NCI-H146 treated with DMSO at 0.1 percent for 48 hours (cell line): ENCODE measurements at regions not wholly inside any gene's neighbourhood (a gene's known extent, or its start where the extent isn't known, plus 50 kb on each side); places are given as distances from the start of the nearest gene placed in this dataset.
"Not testable (repeated sequence)": the region's sequence is repeated elsewhere in the genome, so short reads cannot be mapped to it uniquely, and the experiment has no call there.

Experiments used
- DNase-seq: peaks from one replicate; lab custom pipeline; 2025; ENCODE audit not compliant: unreplicated experiment; lab: John Stamatoyannopoulos, UW

DNA sequence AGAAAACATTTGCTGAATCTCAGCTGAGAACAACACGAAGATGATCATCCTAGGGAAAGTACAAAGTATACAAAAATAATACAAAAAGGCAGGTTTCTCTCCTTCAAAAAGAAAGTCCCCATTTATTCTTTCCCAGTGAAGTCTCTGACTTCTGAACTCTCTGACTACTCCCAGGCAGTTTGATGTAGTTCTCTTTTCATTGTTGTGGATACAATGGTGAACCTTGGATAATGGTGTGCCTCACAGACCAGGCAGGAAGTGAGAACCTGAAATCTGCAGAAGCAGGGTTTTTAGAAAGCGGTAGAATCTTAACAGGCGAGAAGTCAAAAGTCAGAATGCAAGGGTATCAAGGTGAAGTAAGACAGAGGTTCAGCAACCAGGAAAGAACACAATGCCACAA lies 150.8 kb upstream of the NRP1 start:
- DNase-seq: no peak

DNA sequence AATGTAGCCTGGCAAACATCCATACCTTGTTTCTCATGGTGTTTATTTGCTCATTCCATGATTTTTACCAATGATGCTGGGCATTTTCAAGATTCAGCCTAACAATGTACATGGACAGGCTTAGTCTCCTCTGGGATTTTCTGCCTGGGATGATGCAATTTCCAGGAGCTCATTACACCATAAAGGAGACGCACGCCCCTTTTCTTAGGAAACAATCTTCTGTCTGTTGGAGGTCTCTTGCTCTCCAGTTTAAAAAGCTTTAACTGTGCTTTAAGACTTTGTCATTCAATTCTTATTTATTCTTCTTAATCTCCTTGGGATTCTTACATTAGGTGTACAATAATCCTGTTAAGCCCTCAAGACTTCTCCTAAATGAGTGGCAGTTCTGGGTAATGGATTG lies 150.3 kb upstream of the NRP1 start:
- no peak for DNase-seq

DNA sequence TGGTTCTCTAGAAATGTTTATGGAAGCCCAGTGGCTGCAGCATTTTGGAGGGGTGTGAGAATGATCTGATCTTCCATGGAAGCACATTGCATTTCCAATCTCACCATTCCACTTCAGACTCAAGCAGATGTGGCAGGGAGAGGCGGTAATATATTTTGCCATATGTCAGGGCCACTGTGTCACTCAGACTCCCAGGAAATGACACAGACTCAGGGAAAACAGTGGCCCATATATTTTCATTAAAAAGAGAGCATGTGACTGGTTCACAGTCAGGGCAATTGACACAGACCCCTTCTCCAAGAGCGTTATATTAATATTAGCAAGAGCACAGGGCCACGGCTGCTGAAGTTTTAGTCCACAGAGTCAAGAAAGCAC lies 149.3 kb upstream of the NRP1 start:
- DNase-seq: no peak

DNA sequence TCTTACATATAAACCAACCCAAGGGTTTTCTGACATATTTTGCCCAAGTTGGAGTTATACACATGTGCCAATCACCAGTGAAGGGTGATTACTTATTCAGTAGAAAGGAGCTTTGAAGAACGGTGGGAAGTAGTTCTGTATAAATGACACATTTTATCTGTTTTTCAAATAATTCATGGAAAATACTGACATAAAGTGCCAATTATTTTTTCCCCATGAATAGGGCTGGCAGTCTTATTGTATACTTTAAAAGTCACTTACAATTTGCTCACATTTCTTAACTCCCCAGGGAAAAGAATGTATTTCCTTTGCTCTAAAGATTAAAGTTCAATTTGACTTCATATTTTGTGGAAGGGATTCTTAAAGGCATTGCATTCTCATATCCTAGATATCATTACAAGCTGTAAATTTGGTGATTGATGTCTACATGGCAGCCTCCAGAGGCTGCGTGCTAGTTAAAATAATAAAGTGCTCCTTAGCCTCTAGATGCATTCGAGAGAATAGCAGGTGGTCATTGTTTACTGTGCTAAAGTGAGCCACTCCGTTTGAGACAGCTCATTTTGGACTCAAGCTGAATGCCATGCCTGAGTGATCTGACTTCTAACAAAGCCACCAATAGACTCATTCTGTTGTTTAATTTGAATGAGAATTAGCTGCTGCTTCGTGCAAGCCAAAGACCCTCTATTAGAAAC lies 148.8 kb upstream of the NRP1 start:
- DNase-seq: peak; percentile 43

DNA sequence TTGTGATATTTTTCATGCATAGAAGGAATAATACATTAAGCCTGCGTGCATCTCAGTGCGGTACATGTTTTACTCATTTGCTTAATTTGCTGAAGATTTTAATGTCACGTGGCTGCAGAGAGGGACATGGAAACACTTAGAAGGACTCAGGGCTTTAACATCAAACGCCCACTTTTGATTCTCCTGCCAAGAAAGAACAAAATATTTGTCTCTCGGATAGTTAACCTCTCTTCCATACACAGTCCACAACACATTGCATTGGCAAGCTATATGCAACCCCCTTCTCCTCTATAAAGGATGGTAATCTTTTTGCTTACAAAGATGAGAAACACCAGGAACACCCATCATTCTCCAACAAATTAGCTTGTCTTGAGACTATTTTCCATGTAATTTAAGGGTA lies 148.0 kb upstream of the NRP1 start:
- no peak for DNase-seq

DNA sequence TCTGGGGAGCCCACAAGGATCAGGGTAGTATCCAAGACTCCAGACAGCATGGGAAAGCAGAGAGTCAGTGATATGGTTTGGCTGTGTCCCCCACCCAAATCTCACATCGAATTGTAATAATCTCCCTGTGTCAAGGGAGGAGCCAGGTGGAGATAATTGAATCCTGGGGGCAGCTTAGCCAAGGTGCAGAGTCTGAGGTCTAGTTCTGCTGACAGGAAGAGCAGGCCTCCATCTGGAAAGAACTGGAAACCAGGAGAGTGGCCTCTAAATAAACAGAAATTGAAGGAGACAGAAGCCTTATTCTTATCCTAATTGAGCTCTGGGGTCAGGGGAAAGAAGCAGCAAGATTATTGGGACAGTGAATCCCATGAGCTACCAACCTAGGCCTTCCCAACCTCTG lies 146.7 kb upstream of the NRP1 start:
- no peak for DNase-seq

DNA sequence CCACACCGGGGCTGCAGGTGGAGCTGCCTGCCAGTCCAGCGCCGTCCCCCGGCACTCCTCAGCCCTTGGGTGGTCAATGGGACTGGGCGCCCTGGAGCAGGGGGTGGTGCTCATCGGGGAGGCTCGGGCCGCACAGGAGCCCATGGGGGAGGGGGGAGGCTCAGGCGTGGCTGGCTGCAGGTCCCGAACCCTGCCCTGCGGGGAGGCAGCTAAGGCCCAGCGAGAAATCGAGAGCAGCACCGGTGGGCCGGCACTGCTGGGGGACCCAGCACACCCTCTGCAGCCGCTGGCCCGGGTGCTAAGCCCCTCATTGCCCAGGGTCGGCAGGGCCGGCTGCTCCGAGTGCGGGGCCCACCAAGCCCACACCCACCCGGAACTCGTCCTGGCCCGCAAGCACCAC lies 145.9 kb upstream of the NRP1 start:
- not testable (repeated sequence) for DNase-seq

DNA sequence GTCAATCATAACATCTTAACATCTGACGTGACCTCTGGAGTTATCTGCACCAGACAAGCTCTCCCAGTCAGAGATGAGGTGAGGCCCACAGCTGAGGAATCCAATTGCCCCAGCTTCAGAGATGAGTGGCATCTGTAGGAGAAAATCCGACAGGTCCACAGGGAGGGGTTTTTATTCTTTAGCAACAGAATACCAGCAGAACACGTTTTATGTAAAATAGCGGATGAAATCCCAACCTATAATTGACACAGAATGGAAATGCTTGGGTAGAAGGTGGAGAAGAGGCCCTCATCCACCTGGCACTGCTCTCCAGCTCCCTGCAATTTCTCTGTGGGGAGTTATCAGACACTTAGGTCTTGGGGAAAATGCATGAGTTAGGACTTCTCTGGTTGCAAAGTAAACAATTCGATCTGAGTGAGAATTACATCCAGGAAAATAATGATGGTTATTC lies 144.2 kb upstream of the NRP1 start:
- peak; percentile 81 for DNase-seq

DNA sequence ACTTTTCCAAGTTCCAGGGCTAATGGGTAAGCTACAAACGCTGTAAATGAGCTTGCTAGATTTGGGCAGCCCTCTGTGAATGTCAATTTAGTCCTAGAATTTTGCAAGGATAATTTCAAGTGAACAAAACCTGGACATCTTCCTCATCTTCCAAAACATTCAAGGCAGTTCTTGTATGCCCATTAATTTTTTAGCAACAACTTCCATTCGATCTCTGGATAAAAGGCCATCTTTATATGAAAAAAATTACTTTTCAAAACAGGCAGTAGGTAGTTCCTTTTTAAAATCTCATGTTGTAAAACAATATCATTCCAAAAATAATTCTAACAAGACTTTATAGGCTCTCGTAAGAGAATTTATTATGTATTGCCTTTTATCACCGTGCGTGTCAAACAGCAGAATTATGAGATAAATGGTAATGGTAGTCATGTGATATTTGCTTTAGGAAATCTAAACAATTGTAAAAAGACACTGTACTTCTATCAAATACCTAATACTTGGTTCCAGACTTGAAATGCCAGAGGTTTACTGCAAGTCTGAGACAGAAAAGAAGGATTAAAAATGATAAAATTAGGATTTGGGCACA lies 143.7 kb upstream of the NRP1 start:
- no peak for DNase-seq

DNA sequence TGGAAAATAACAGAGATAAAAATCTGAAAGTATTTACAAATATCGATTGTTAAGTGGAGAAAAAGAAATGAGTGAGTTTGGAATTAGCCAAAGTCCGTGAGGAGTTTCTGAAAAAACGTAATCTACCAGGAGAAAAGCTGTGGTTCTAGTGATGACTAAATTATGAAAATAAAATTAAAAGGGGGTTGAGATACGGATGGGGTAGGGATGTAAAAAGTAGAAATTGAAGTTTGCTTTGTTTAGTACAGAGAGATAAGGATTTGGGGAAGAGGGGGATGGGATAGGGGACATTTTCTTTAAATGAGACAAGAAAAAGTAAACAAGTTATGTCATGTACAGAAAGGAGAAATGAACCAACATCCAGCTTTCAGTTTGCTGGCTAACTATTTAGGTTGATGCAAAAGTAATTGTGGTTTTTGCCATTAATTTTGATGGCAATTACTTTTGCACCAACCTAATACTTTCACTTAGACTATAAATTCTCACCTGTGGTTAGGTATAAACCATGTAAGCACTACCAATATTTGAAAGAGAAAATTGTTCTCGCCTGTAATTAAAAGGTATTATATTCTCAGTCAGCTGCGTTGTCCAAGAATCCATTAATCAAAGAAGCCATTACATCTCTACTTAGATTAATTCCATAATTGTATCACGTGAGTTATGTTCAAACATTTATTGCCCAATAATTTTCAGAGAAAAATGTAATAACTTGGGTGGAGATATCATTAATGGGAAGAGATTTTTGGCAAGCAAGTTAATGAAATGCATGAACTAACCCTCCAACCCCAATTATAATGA lies 143.0 kb upstream of the NRP1 start:
- DNase-seq: peak; percentile 2

DNA sequence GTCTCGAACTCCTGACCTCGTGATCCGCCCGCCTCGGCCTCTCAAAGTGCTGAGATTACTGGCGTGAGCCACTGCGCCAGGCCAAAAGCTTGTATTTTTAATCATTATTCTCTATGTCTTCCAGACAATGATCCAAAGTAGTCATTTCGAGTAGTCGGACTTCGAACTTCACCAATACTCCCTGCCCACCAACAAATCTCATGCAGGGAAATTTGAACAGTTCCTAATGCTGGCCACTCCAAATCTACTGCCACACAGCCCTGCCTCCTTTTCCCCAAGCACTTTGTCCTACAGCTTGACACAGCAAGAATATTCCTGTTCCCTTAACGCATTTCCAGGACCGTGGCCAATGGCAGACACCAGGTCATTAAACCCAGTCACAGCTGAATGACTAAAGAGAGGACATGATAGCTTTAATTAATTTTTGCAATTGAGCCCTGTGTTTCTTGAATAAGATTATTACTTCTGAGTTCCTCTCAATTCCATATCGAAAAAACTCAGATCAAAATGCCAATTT lies 142.3 kb upstream of the NRP1 start:
- no peak for DNase-seq

DNA sequence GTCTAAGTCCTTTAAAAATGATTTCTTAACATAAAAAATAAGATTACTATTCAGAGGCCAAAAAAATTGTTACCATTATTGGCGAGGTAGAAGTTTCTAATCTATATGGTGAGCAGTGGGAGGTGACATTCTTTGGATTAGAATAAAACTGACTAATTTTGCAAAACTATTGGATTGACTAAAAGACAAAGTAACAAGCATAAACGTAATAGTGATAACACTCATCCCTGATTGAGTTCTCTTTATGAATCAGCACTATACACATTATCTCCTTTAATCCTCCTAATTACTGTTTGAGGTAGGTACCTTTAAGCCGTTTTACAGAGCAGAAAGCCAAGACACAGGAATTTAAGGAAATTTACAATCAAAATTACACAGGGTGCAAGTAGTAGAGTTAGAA lies 139.2 kb upstream of the NRP1 start:
- no peak for DNase-seq

DNA sequence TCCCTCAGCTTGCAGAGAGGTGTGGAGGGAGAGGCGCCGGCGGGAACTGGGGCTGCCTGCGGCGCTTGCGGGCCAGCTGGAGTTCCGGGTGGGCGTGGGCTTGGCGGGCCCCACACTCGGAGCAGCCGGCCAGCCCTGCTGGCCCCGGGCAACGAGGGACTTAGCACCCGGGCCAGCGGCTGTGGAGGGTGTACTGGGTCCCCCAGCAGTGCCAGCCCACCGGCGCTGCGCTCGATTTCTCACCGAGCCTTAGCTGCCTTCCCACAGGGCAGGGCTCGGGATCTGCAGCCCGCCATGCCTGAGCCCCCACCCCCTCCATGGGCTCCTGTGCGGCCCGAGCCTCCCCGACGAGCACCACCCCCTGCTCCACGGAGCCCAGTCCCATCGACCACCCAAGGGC lies 133.5 kb upstream of the NRP1 start:
- DNase-seq: not testable (repeated sequence)

DNA sequence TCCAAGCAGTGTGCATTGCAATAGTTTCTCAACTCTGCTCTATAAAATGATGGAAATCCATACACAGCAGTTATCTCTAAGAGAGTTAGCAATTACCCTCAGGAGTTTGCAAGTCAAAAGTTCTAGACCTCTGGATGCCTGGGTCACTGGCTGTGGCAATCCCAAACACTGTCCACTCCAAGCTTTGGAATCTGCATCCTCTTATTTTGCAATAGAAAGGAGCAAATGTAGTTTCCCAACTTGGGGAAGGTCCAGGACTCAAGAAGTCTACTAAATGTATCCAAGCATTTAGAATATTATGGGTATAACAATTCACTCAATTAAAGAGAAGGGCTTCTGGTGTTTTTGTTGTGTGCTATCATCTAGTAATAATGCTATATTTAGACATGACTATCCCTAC lies 131.3 kb upstream of the NRP1 start:
- DNase-seq: no peak

DNA sequence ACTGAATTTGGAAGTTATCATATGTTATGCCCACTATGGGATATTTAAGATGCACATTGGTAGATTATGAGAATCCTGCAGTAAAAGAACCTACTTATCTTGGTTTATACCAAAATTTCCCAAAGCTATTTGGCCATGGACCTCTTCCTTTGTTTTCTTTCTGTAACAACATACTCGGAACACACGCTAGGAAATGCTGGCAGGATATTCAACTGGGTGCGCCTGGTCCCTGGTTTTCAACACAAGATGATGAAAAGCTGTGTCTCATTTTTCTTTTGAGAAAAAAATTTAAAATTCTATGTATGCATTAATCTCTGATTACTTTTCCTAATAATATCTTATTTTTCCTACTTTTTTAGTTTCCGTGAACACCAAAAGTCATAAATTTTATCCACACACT lies 128.5 kb upstream of the NRP1 start:
- no peak for DNase-seq

DNA sequence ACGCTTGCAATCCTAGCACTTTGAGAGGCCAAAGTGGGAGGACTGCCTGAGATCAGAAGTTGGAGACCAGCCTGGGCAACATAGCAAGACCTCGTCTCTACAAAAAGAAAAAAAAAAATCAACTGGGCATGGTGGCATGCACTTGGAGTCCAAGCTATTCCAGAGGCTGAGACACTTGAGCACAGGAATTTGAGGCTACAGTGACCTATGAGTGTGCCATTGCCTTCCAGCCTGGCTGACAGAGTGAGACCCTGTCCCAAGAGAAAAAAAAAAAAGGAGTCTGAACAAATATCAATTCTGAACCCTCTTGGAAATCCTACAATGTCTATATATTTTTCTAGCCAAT lies 126.8 kb upstream of the NRP1 start:
- no peak for DNase-seq

DNA sequence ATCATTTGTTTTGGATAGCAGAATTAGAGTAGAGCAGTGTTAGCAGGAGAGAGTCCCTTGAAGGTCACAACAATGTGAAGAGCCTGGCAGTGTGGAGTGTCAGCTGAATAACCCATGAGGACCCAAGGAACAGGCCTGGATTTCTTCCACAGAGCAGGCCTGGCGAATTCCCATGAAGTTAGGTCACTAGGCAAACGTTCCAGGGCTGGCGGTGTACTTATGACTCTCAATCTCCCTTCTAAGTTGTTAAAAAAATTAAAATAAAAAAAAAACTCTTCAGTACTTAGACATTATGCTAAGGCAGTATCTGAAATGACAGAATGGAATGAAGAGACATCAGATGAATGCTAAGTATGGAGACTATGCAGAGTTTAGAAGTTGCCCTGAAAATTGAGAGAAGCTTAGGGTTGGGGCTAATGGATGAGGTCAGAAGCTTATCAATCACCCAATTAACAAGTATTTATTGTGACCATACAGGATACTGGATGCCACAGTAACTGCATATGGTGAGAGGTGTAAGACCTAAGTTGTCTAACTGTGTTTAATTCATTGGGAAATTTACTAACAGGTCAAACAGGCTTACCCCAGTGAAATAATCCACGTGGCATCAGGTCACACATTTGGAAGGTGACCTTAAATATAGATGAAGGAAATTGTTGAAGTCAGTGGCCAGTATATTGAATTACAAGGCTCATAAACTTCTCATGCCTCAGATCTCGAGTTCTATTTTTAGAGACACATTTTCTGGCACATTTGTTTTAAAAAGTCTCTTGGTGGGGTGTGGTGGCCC lies 126.2 kb upstream of the NRP1 start:
- DNase-seq: no peak

DNA sequence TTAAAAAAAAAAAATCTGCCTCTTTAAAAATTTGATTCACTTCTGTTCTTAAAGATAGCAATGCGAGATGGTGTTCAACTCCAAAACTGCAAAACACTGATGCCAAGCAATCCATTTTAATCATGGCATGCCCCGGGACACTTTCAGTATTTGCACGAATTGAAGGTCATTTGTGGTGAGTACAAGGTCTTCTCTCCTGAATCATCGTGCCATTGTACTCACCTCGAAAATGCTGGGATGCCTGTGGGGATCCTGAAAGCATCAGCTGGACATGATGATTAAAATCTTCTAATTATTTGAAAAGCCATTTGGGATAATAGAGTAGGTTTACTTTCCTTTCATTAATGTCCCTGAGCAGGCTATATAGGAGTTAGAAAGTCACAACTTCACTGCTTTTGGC lies 125.1 kb upstream of the NRP1 start:
- peak; percentile 67 for DNase-seq

DNA sequence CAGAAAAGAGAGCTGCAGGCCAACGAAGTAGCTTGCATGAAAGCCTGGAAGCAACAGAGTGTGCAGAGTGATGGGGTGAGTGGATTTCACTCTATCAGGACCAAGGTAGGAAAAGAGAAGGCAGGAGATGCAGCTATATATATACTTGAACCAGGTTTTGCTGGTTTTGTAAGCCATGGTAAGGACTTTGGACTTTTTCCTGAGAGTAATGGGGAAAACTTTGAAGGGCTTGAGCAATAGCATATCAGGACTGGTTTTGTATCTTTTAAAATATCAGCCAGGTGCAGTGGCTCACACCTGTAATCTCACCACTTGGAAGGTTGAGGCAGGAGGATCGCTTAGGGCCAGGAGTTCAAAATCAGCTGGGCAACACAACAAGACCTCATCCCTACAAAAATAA lies 120.6 kb upstream of the NRP1 start:
- DNase-seq: no peak

DNA sequence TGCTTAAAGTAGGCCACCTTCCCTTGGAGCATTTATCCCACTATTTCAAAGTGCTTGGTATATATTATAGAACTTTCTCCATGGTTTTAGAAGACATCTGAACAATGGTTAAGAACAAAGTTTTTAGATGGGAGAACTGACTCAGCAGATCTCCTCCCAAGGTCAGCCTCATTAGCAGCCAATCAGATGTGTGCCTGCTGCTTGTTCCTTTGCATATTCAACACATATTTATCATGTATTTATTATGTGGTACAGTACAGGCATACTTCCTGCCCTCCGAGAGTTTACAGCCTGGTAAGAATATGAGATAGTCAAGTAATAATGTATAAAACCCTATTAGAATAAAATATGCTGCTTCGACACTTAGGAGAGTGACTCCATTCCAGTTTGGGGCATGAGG lies 120.1 kb upstream of the NRP1 start:
- no peak for DNase-seq
